OCI-LY7 (cell line): ENCODE measurements at regions not wholly inside any gene's neighbourhood (a gene's known extent, or its start where the extent isn't known, plus 50 kb on each side); places are given as distances from the start of the nearest gene placed in this dataset.

Source experiments
- BruUV-seq: library from RNA; stranded (reverse); fragments of 400-500 nt; replicated peaks from 2 replicates; lab custom pipeline; 2021; lab: Mats Ljungman, UMichigan
- CTCF ChIA-PET: fragments of 300-600 bp; sonication (Branson Sonifier 250); formaldehyde crosslinking; loops from one replicate; lab custom pipeline; 2022; ENCODE audit warnings: antibody characterized with exemption; ENCODE audit not compliant: unreplicated experiment; lab: Charles Lee
- POLR2A ChIA-PET: fragments of 300-600 bp; sonication (Branson Sonifier 250); formaldehyde crosslinking; loops from one replicate; lab custom pipeline; 2022; ENCODE audit warnings: antibody characterized with exemption; lab: Charles Lee
- DNase-seq: peaks from one replicate; pipeline ENCODE4 v3.0.0-alpha.2; 2015; ENCODE audit warnings: low spot score
- H2AFZ ChIP-seq: fragments of 200-600 bp; sonication (generic), shearing (Covaris generic); 2 replicates; pipeline ENCODE4 v1.6.1; 2014; ENCODE audit warnings: mild to moderate bottlenecking, antibody characterized with exemption, low read length, moderate library complexity
- H3K27ac ChIP-seq: fragments of 200-600 bp; sonication (generic); 2 replicates; pipeline ENCODE4 v1.5.1; 2014; ENCODE audit warnings: mixed run types, low read depth, mild to moderate bottlenecking, moderate library complexity, low read length, inconsistent platforms; ENCODE audit not compliant: poor library complexity, severe bottlenecking
- H3K36me3 ChIP-seq: fragments of 200-600 bp; sonication (generic); 2 replicates; pipeline ENCODE4 v1.6.1; 2014; ENCODE audit warnings: mild to moderate bottlenecking, antibody characterized with exemption, low read length, moderate library complexity, mixed read lengths; ENCODE audit not compliant: insufficient read depth
- H3K4me1 ChIP-seq: fragments of 200-600 bp; sonication (generic); 2 replicates; pipeline ENCODE4 v1.5.1; 2014; ENCODE audit warnings: mild to moderate bottlenecking, low read length; ENCODE audit not compliant: insufficient read depth, poor library complexity, severe bottlenecking
- H3K4me2 ChIP-seq: fragments of 200-600 bp; sonication (generic); 2 replicates; pipeline ENCODE4 v1.6.1; 2014; ENCODE audit warnings: mild to moderate bottlenecking, low read length
- H3K4me3 ChIP-seq: fragments of 200-600 bp; sonication (generic); 2 replicates; pipeline ENCODE4 v1.5.1; 2014; ENCODE audit warnings: mild to moderate bottlenecking, low read depth, low read length; ENCODE audit not compliant: poor library complexity, severe bottlenecking
- H3K79me2 ChIP-seq: fragments of 200-600 bp; sonication (generic); 2 replicates; pipeline ENCODE4 v1.6.1; 2016; ENCODE audit warnings: low read depth, mild to moderate bottlenecking, low read length, moderate library complexity, mixed read lengths; ENCODE audit not compliant: insufficient read depth
- H3K9me2 ChIP-seq: fragments of 200-600 bp; sonication (generic); 2 replicates; pipeline ENCODE4 v1.6.1; 2016; ENCODE audit warnings: mild to moderate bottlenecking, low read length, mixed read lengths; ENCODE audit not compliant: insufficient read depth
- H3K9me3 ChIP-seq: fragments of 200-600 bp; sonication (generic); 2 replicates; pipeline ENCODE4 v1.6.1; 2014; ENCODE audit warnings: mild to moderate bottlenecking, mixed run types, low read length, mixed read lengths
- H4K20me1 ChIP-seq: fragments of 200-600 bp; sonication (generic); 2 replicates; pipeline ENCODE4 v1.6.1; 2014; ENCODE audit warnings: mild to moderate bottlenecking, antibody characterized with exemption, low read length, moderate library complexity, mixed read lengths; ENCODE audit not compliant: insufficient read depth
- CTCF ChIP-seq: fragments of 200-600 bp; sonication (generic); conservative IDR thresholded peaks from 2 replicates; pipeline ENCODE4 v1.5.1; 2014; ENCODE audit warnings: mild to moderate bottlenecking, antibody characterized with exemption, low read length, moderate library complexity, mixed read lengths
- EZH2phosphoT487 ChIP-seq: fragments of 200-600 bp; sonication (generic); IDR thresholded peaks from 2 replicates; pipeline ENCODE4 v1.6.1; 2018; ENCODE audit warnings: low read depth, borderline replicate concordance, mild to moderate bottlenecking, mixed run types, antibody characterized with exemption, low read length, moderate library complexity, mixed read lengths
- intact Hi-C: fragments of 100-400 bp; cut with micrococcal nuclease; formaldehyde crosslinking; loops from one replicate; pipeline ENCODE4 v1.10.0; 2022; ENCODE audit not compliant: unreplicated experiment

GRCh38 chr17:52477824-52478699 lies 319.5 kb upstream of the CA10 start:
- H3K9me2 ChIP-seq = no peaks in the 10 kb centered on the region
- no peak overlapping the region for H3K4me3 ChIP-seq
- CTCF ChIA-PET = no interaction called here
- no peak overlapping the region for H3K27ac ChIP-seq
- TF ChIP-seq CTCF = no peak
- TF ChIP-seq EZH2phosphoT487 = no peak
- no peaks in the 10 kb centered on the region for H3K79me2 ChIP-seq
- POLR2A ChIA-PET = no interaction called here
- no peaks in the 10 kb centered on the region for H3K4me1 ChIP-seq
- H4K20me1 ChIP-seq = no peaks in the 10 kb centered on the region
- no peak overlapping the region for H2AFZ ChIP-seq
- no peaks in the 10 kb centered on the region for H3K9me3 ChIP-seq
- intact Hi-C loops = no loop called here
- BruUV-seq = no TSS peak
- H3K4me2 ChIP-seq = no peak overlapping the region
- no peak for DNase-seq
- no peaks in the 10 kb centered on the region for H3K36me3 ChIP-seq

GRCh38 chr17:52476638-52477313 lies 318.3 kb upstream of the CA10 start:
- H3K4me2 ChIP-seq = no peak overlapping the region
- no peak overlapping the region for H3K4me3 ChIP-seq
- H3K9me2 ChIP-seq = no peaks in the 10 kb centered on the region
- POLR2A ChIA-PET = no interaction called here
- intact Hi-C loops = no loop called here
- BruUV-seq = no TSS peak
- CTCF ChIA-PET = no interaction called here
- no peaks in the 10 kb centered on the region for H3K4me1 ChIP-seq
- no peak for DNase-seq
- H3K27ac ChIP-seq = no peak overlapping the region
- no peak overlapping the region for H2AFZ ChIP-seq
- no peak for TF ChIP-seq EZH2phosphoT487
- no peak for TF ChIP-seq CTCF
- H3K36me3 ChIP-seq = no peaks in the 10 kb centered on the region
- H4K20me1 ChIP-seq = no peaks in the 10 kb centered on the region
- no peaks in the 10 kb centered on the region for H3K79me2 ChIP-seq
- no peaks in the 10 kb centered on the region for H3K9me3 ChIP-seq

GRCh38 chr17:52470553-52470952 lies 312.0 kb upstream of the CA10 start:
- no peak for TF ChIP-seq CTCF
- TF ChIP-seq EZH2phosphoT487 = no peak
- Histone ChIP-seq H3K4me3 (no peak overlapping the region), H2AFZ (no peak overlapping the region), H3K9me2 (no peaks in the 10 kb centered on the region), H3K4me2 (no peak overlapping the region), H3K27ac (no peak overlapping the region), H3K36me3 (no peaks in the 10 kb centered on the region), H4K20me1 (no peaks in the 10 kb centered on the region), H3K9me3 (no peaks in the 10 kb centered on the region), H3K79me2 (no peaks in the 10 kb centered on the region), H3K4me1 (no peaks in the 10 kb centered on the region)
- ChIA-PET CTCF (no interaction called here), POLR2A (no interaction called here)
- BruUV-seq = no TSS peak
- intact Hi-C loops = no loop called here
- DNase-seq = no peak
